CMK (cell line): ENCODE measurements at regions not wholly inside any gene's neighbourhood (a gene's known extent, or its start where the extent isn't known, plus 50 kb on each side); places are given as distances from the start of the nearest gene placed in this dataset.
"Not testable (repeated sequence)": the region's sequence is repeated elsewhere in the genome, so short reads cannot be mapped to it uniquely, and the experiment has no call there.

Experiments used
- DNase-seq: peaks from one replicate; pipeline ENCODE4 v3.0.0-alpha.2; 2010; ENCODE audit warnings: low read depth

DNA sequence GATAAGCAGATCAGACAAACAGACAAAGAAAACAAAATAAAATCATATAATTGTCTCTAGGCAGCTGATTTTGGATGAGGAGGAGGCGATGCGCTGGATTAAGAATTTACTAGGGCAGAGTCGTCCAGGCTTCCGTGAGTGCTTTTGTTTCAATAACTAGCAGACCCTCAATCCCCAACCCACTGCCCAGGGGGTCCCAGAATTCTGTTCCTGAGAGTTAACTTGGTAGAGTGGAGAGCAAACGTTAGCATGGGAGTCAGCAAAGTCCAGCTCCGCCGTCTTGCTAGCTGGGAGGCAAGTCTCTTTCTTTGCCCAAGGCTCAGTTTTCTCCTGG, 95.5 kb upstream of the TBX5 start:
- no peak for DNase-seq

DNA sequence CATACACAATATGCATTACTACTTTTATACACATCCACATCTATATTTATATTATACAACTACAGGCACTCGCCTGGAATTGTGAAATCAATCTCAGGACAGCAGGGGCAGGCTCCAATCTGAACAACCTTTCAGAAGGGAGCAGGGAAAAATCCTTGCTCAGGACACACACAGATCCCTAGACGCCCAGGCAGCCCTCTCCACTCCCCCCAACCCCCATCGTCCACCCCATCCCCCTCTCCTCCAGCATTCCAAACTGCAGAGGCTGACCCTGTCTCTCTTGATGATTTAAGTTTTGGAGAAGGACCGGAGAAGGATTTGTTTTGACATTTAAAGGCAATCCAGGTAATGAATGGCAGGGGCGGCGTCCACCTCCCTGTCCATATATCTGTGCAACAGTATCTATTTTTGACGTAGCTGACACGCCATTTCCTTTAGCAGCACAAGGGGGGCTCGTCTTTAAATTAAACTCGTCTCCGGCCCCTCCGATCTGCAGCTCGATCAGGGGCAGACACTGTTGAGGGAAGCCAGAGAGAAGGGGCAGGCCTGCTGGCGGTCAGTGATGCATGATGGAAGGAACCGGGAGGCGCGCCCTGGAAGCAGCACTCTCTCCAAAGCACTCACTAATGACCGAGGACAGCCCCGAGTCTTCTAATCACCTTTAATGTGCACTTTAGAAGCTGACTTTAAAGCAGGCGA, 95.0 kb upstream of the TBX5 start:
- DNase-seq, result no peak

GRCh38 chr12:114500131-114500530, 94.2 kb upstream of the TBX5 start:
- DNase-seq, result no peak

DNA sequence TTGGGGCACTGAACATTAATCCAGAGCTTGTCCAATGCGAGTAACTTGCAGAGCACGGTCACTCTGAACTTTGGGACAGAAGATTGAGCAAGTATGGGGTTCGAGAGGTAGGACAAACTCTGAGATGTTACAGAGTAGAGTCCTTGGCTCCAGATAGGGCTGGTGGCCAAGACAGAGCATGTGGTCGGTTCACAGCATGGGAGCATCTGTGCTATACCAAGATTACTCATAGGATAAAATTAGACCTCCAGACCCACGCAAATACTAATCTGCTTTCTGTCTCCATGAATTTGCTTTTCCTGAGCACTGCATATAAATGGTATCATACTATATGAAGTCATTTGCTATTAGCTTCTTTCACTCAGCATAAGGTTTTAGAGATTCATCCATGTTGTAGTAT, 93.4 kb upstream of the TBX5 start:
- no peak for DNase-seq

DNA sequence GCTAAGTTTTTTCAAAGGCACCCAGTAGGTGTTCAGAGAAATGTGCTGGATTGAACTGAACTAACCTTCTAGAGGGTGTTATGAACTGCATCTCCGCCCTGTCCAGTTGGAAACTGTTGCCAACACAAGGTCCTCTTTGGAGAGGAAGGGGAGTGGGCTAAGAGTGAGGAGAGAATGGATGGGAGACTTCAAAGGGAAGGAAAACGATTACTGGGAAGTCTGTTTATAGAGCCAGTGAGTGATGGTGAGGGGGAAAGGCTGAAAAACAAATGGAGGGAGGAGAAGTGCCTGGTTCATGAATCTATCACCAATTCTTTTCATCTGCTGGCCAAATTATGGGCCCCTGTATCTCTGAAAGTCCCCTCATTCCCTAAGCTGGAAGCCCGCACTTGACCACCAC, 86.0 kb upstream of the TBX5 start:
- DNase-seq, result no peak

GRCh38 chr12:114484822-114485459, 79.0 kb upstream of the TBX5 start:
- DNase-seq, result not testable (repeated sequence)

- DNase-seq, result no peak
Observed at GRCh38 chr12:114483996-114484395, 78.1 kb upstream of the TBX5 start.

DNA sequence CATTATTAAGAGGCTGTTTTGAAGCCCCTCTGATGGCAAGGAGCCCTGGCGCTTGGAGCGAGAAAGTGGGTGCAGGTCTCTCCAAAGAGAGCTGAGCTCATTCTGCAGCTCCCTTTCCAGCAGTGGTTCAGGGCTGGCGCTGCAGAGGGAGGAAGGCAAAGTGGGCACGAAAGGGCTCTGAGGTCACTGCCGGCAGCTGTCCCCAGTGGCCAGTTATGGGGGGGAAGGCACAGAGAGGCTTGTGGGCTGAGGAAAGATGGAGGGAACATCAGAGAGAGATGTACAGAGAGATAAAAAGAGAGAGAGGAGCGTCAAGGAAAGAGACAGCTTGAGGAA, 75.2 kb upstream of the TBX5 start:
- DNase-seq, result no peak

GRCh38 chr12:114480337-114481199, 74.6 kb upstream of the TBX5 start:
- no peak for DNase-seq

DNA sequence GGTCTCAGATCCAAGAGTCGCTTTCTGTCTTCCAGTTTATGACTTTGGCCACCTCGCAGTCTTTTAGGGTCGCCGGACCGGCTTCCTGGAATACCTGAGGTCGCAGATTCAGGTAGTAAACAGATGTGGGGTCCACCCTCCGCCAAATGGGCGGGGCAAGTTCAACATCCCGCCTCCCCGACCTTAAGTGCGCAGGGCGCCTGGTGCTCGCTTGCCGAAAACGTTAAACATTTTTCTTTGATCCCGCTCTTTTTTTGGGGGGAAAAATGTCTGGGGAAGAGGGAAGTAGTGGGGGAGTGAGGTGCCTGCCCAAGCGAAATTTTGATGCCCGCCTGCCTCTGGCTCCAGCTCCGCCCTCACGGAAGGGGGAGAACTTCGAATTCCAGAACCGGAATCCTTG, 73.9 kb upstream of the TBX5 start:
- DNase-seq, result no peak

DNA sequence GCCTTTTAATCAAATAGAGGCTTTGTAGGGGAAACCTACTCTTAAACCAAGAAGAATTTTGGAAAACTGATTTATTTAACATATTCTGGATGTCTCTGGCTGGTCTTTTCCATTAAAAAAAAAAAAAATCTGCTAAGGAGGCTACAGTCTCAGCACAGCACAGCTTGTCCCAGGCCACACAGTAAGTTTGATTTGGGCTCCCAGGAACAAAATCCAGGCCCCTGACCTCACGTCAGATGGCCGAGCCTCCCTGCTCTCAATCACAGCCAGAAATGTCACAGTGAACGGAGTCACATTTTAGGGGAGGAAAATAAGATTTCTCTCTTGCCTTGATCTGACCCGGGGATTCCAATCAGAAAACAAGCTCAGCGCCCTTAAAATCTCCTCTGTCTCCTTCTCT, 72.9 kb upstream of the TBX5 start:
- no peak for DNase-seq

DNA sequence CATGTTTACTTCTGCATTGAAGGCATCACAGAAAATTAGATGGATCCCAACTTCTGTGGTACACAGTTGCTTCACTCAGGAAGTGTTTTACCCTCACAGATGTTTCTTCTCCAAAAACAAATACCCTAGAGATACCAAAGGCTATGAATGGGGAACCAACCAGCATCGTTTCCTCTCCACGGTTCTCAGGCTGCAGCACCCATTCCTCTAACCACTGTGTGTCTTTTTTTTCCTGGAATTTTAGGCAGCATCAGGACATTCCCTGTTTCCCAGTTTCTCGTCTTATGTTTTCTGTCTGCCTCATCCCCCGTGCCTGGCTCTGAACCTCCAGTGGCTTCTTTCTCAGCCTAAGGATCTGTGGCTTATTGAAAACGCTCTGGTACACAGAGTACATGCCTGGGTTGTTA, 72.0 kb upstream of the TBX5 start:
- DNase-seq, result no peak

DNA sequence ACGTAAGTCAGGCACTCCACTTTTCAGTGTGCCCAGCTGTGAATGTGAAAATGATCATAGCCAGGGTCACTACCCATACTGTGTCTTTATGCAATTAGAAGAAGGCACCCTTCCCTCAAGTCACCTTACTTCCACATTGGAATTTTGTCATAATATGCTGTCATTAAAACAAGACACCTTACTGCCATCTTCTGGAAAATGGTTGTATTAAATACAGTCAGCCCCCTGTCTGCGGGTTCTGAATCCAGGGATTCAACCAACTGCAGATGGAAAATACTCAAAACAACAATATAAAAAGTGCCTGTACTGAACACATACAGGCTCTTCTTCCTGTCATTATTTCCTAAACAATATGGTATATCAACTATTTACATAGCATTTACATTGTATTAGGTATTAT, 70.2 kb upstream of the TBX5 start:
- DNase-seq, result no peak

- DNase-seq, result no peak
Observed at GRCh38 chr12:114473717-114474116, 67.8 kb upstream of the TBX5 start.

- no peak for DNase-seq
Observed at GRCh38 chr12:114473018-114473417, 67.1 kb upstream of the TBX5 start.

DNA sequence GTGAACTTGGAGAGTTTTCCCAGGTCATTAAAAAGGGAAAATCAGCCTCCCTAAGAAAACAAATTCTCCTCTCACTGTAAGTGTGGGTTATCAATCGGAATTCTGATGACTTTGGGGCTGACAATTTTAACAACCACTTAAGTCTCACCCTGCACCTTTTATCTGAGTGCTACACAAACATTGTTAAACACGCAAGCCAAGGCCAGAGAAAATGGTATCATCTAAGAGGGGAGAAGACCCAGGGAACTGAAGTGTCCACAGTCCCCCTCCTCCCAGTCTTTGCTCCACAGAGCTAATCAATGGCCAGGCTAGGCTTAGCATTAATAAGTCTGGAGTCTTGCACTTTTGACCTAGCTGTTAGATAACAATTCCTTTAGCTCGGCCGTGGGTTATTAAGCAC, 51.7 kb upstream of the TBX5 start:
- DNase-seq, result no peak
